HepG2 (cell line): ENCODE measurements at regions not wholly inside any gene's neighbourhood (a gene's known extent, or its start where the extent isn't known, plus 50 kb on each side); places are given as distances from the start of the nearest gene placed in this dataset.

ENCODE experiments used
- ATAC-seq: fragments of 200-7000 bp; cut with Tn5 transposase; 3 replicates; pipeline ENCODE4 v1.9.1; 2020; ENCODE audit warnings: mild to moderate bottlenecking, moderate library complexity
- BruUV-seq: library from RNA; stranded (reverse); fragments of 400-500 nt; replicated peaks from 2 replicates; lab custom pipeline; 2021; lab: Mats Ljungman, UMichigan
- CTCF ChIA-PET: fragments of 300-600 bp; formaldehyde crosslinking; extraction: SDS; loops from one replicate; lab custom pipeline; 2021; ENCODE audit warnings: low total read pairs, inconsistent platforms, low intra/inter-chr PET ratio; lab: Yijun Ruan, JAX
- POLR2A ChIA-PET: fragments of 350-600 bp; sonication (Branson Sonifier 250); formaldehyde crosslinking; loops from one replicate; lab custom pipeline; 2020; ENCODE audit warnings: antibody characterized with exemption, inconsistent platforms; lab: Yijun Ruan, JAX
- DNase-seq: peaks from one replicate; pipeline ENCODE4 v3.0.0-alpha.2; 2015; ENCODE audit warnings: low spot score
- FAIRE-seq: peaks from 3 replicates; lab custom pipeline; 2011; peaks lifted over from hg19 to GRCh38; lab: Jason Lieb, UNC
- H2AFZ ChIP-seq: one replicate; pipeline ENCODE4 v1.6.1; 2011; ENCODE audit warnings: low read length, inconsistent platforms
- H3K27ac ChIP-seq: fragments of 300-600 bp; 3 replicates; pipeline ENCODE4 v1.8.0; 2011; ENCODE audit warnings: mixed run types, mild to moderate bottlenecking, mixed read lengths, low read length, inconsistent platforms; ENCODE audit not compliant: insufficient read depth; ENCODE audit errors: extremely low read length
- H3K27me3 ChIP-seq, 2 experiments: fragments of 200-600 bp in 1 of 2; 2 replicates in 1 of 2; 3 replicates in 1 of 2; pipeline versions ENCODE4 v1.6.0 to v1.8.0; 2011; ENCODE audit warnings: low read length in 2 of 2, mild to moderate bottlenecking in 2 of 2, moderate library complexity in 2 of 2, inconsistent platforms in 1 of 2; ENCODE audit not compliant: insufficient read depth in 2 of 2, control insufficient read depth in 1 of 2
- H3K36me3 ChIP-seq, 2 experiments: fragments of 200-600 bp in 1 of 2; replicated peaks in 1 of 2; 2 replicates in 1 of 2; 3 replicates in 1 of 2; pipeline versions ENCODE4 v1.5.1 to v1.8.0; 2011; ENCODE audit warnings: low read length in 2 of 2, inconsistent platforms in 1 of 2; ENCODE audit not compliant: insufficient read depth in 2 of 2, control insufficient read depth in 1 of 2
- H3K4me1 ChIP-seq: 2 replicates; pipeline ENCODE4 v1.5.1; 2012; ENCODE audit warnings: low read length, inconsistent platforms; ENCODE audit not compliant: insufficient read depth
- H3K4me2 ChIP-seq: 2 replicates; pipeline ENCODE4 v1.6.0; 2011; ENCODE audit warnings: low read depth, low read length, inconsistent platforms
- H3K4me3 ChIP-seq, 3 experiments: fragments of 200-600 bp in 1 of 3; sonication (generic), shearing (Covaris generic) in 1 of 3; replicated peaks in 1 of 3; 2 replicates each; pipeline ENCODE4 v1.5.1; 2011 to 2016; ENCODE audit warnings: low read length in 3 of 3, inconsistent platforms in 2 of 3, low read depth in 2 of 3, mild to moderate bottlenecking in 2 of 3, control low read depth in 1 of 3, mixed read lengths in 1 of 3; ENCODE audit not compliant: insufficient read depth in 1 of 3
- H3K79me2 ChIP-seq: one replicate; pipeline ENCODE4 v1.6.1; 2011; ENCODE audit warnings: low read length, inconsistent platforms; ENCODE audit not compliant: insufficient read depth
- H3K9ac ChIP-seq: 2 replicates; pipeline ENCODE4 v1.6.0; 2011; ENCODE audit warnings: mild to moderate bottlenecking, low read depth, low read length, inconsistent platforms; ENCODE audit not compliant: insufficient read depth
- H3K9me3 ChIP-seq: 2 replicates; pipeline ENCODE4 v1.5.1; 2012; ENCODE audit warnings: mild to moderate bottlenecking, low read length
- H4K20me1 ChIP-seq: 2 replicates; pipeline ENCODE4 v1.6.0; 2011; ENCODE audit warnings: inconsistent platforms, mild to moderate bottlenecking, low read length, moderate library complexity; ENCODE audit not compliant: insufficient read depth
- BHLHE40 ChIP-seq: IDR thresholded peaks from 2 replicates; pipeline ENCODE4 v1.6.1; 2011; ENCODE audit warnings: low read length, improper control_type of control experiment
- CBX1 ChIP-seq: IDR thresholded peaks from one replicate; pipeline ENCODE4 v1.6.1; 2016; ENCODE audit warnings: antibody characterized with exemption, low read depth
- ETV6 ChIP-seq: sonication (generic); formaldehyde crosslinking; conservative IDR thresholded peaks from 2 replicates; pipeline ENCODE4 v1.4.0; 2020; ENCODE audit warnings: missing genetic modification reagents
- IKZF4 ChIP-seq: sonication (generic); formaldehyde crosslinking; IDR thresholded peaks from 2 replicates; pipeline ENCODE4 v1.5.1; 2020; ENCODE audit warnings: borderline replicate concordance, mild to moderate bottlenecking, low read depth, missing genetic modification reagents; ENCODE audit errors: not compliant biosample characterization
- KDM3A ChIP-seq: IDR thresholded peaks from 2 replicates; pipeline ENCODE4 v1.6.1; 2018; ENCODE audit warnings: low read depth, missing compliant biosample characterization
- MATR3 ChIP-seq: sonication (generic); formaldehyde crosslinking; IDR thresholded peaks from 2 replicates; pipeline ENCODE4 v1.4.0; 2020; ENCODE audit warnings: missing genetic modification reagents
- PRPF4 ChIP-seq: fragments of 200-400 bp; formaldehyde crosslinking; IDR thresholded peaks from 2 replicates; pipeline ENCODE4 v1.6.1; 2016; ENCODE audit warnings: low read length, low read depth; ENCODE audit not compliant: poor library complexity, severe bottlenecking
- RFX5 ChIP-seq: IDR thresholded peaks from 2 replicates; pipeline ENCODE4 v1.6.1; 2011; ENCODE audit warnings: low read depth, low read length, improper control_type of control experiment
- SOX13 ChIP-seq, 3 experiments: fragments of 450-650 bp in 1 of 3; sonication (generic) in 1 of 3; formaldehyde crosslinking in 1 of 3; IDR thresholded peaks in 2 of 3; conservative IDR thresholded peaks in 1 of 3; 2 replicates each; pipeline versions ENCODE4 v1.5.0 to v1.6.1; 2016 to 2020; ENCODE audit warnings: antibody characterized with exemption in 1 of 3, mild to moderate bottlenecking in 1 of 3, missing compliant biosample characterization in 1 of 3, missing genetic modification reagents in 1 of 3, moderate library complexity in 1 of 3
- ZBTB21 ChIP-seq: sonication (generic); formaldehyde crosslinking; IDR thresholded peaks from 2 replicates; pipeline ENCODE4 v1.4.0; 2020; ENCODE audit warnings: missing genetic modification reagents
- ZBTB38 ChIP-seq: sonication (generic); formaldehyde crosslinking; IDR thresholded peaks from 2 replicates; pipeline ENCODE4 v1.5.1; 2020; ENCODE audit warnings: mild to moderate bottlenecking, missing genetic modification reagents
- ZFYVE20 ChIP-seq: sonication (generic); formaldehyde crosslinking; IDR thresholded peaks from 2 replicates; pipeline ENCODE4 v1.8.0; 2023; ENCODE audit warnings: low read depth, mild to moderate bottlenecking, moderate library complexity, missing genetic modification reagents, borderline replicate concordance
- ZNF124 ChIP-seq: sonication (generic); formaldehyde crosslinking; IDR thresholded peaks from 2 replicates; pipeline ENCODE4 v1.4.0; 2020; ENCODE audit warnings: missing genetic modification reagents
- ZNF354B ChIP-seq: sonication (generic); formaldehyde crosslinking; IDR thresholded peaks from 2 replicates; pipeline ENCODE4 v1.8.0; 2022; ENCODE audit warnings: mild to moderate bottlenecking, missing genetic modification reagents
- ZNF615 ChIP-seq: sonication (generic); formaldehyde crosslinking; IDR thresholded peaks from 2 replicates; pipeline ENCODE4 v1.5.0; 2020; ENCODE audit warnings: mild to moderate bottlenecking, missing genetic modification reagents, borderline replicate concordance
- ZNF781 ChIP-seq: sonication (generic); formaldehyde crosslinking; IDR thresholded peaks from 2 replicates; pipeline ENCODE4 v1.5.1; 2020; ENCODE audit warnings: borderline replicate concordance, mild to moderate bottlenecking, missing genetic modification reagents; ENCODE audit errors: not compliant biosample characterization
- WGBS: methylation state at CpG from one replicate; pipeline ENCODE4 v1.1.6; 2017; ENCODE audit warnings: low lambda C conversion rate; 5-methylcytosine and 5-hydroxymethylcytosine counted together
- in situ Hi-C: cut with HindIII; loops from 2 replicates; pipeline ENCODE4 v1.10.0; 2017; ENCODE audit warnings: low pct_unique_long_range_greater_than_20kb; ENCODE audit not compliant: extremely low pct_ligation_motif_present
- intact Hi-C: fragments of 100-400 bp; cut with micrococcal nuclease; formaldehyde crosslinking; loops from one replicate; pipeline ENCODE4 v1.10.0; 2022; ENCODE audit not compliant: unreplicated experiment
- TF ChIP-seq, protein P1 (sequence below), 2 experiments: sonication (generic) in 1 of 2; formaldehyde crosslinking in 1 of 2; IDR thresholded peaks; 2 replicates each; pipeline versions ENCODE4 v1.6.1 to v1.9.0; 2014 to 2022; ENCODE audit warnings: antibody characterized with exemption in 1 of 2, borderline replicate concordance in 1 of 2, inconsistent platforms in 1 of 2, low read depth in 1 of 2, missing genetic modification reagents in 1 of 2
- TF ChIP-seq, protein P2 (sequence below): sonication (generic); formaldehyde crosslinking; IDR thresholded peaks from 2 replicates; pipeline ENCODE4 v1.5.0; 2020; ENCODE audit warnings: missing genetic modification reagents

DNA sequence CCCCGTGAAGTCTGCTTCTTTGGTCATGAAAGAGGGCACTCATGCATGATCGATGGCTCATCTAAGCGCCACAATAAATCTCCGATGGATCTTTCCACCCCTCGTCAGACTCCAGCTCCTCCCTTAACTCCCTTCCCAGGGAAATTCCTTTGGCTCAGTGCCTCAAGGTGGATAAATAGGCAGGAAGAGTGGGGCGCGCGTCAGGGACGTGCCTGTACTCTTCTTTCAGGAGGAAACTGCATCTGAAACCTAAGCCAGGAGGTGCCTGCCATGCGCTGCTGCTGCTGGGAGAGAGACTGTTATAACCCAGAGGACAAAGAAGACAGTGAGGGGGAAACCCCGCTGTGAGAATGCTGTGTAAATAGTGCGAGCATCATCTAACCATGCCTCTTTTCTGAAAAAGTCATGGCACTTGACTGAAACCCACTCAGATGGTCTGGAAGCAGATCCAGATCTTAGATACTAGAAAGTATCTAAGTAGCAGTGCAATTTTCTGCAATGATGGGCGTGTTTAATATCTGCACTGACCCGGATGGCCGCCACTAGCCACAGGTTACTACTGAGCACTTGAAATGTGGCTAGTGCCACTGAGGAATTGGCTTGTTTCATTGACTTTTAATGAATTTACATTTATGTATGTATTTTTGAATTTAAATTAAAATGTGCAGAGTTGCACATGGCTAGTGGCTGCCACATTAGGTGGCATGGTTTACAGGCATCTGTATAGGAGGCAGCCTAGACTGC is 120.3 kb upstream of the BASP1 start:
- DNase-seq (no peak), ATAC-seq (no peak), FAIRE-seq (no peak)
- 49% methylated on average over 14 of the region's 15 CpGs for WGBS
- Histone ChIP-seq H2AFZ (no peak overlapping the region), H4K20me1 (no peaks in the 10 kb centered on the region), H3K4me3 (no peak overlapping the region), H3K4me1 (0 out of 2 replicates have a peak, but pooled peaks cover 2% of the 10 kb centered on the region), H3K79me2 (no peaks in the 10 kb centered on the region), H3K4me2 (no peak overlapping the region), H3K27me3 (no peaks in the 10 kb centered on the region; a peak in 1 of 5 replicates), H3K36me3 (no peaks in the 10 kb centered on the region), H3K9me3 (no peaks in the 10 kb centered on the region), H3K27ac (no peak overlapping the region), H3K9ac (no peak overlapping the region)
- no TSS peak for BruUV-seq
- in situ Hi-C loops (no loop called here), intact Hi-C loops (no loop called here)
- POLR2A ChIA-PET: no interaction called here
- CTCF ChIA-PET: no interaction called here
- TF ChIP-seq BHLHE40 (no peak), MATR3 (CRISPR knock-in tag) (no peak), KDM3A (CRISPR knock-in tag) (no peak), ZBTB38 (no peak), CBX1 (no peak), RFX5 (no peak), SOX13 (IDR thresholded peaks at IDR 0.05) (no peak), SOX13 (CRISPR knock-in tag; conservative IDR thresholded peaks at IDR 0.05 in 1 of 2, IDR thresholded peaks at IDR 0.05 in 1 of 2) (no peak), ZBTB21 (CRISPR knock-in tag) (no peak), ZNF615 (CRISPR knock-in tag) (no peak), ZNF124 (CRISPR knock-in tag) (no peak), ZNF781 (CRISPR knock-in tag) (no peak), ETV6 (CRISPR knock-in tag) (no peak), IKZF4 (CRISPR knock-in tag) (no peak), ZFYVE20 (CRISPR knock-in tag) (no peak), PRPF4 (no peak), ZNF354B (no peak)
- TF ChIP-seq, protein P1, sequence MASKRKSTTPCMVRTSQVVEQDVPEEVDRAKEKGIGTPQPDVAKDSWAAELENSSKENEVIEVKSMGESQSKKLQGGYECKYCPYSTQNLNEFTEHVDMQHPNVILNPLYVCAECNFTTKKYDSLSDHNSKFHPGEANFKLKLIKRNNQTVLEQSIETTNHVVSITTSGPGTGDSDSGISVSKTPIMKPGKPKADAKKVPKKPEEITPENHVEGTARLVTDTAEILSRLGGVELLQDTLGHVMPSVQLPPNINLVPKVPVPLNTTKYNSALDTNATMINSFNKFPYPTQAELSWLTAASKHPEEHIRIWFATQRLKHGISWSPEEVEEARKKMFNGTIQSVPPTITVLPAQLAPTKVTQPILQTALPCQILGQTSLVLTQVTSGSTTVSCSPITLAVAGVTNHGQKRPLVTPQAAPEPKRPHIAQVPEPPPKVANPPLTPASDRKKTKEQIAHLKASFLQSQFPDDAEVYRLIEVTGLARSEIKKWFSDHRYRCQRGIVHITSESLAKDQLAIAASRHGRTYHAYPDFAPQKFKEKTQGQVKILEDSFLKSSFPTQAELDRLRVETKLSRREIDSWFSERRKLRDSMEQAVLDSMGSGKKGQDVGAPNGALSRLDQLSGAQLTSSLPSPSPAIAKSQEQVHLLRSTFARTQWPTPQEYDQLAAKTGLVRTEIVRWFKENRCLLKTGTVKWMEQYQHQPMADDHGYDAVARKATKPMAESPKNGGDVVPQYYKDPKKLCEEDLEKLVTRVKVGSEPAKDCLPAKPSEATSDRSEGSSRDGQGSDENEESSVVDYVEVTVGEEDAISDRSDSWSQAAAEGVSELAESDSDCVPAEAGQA (IDR thresholded peaks at IDR 0.05; ENCODE audit: low read depth): no peak
- TF ChIP-seq, protein P1 (CRISPR knock-in tag; IDR thresholded peaks at IDR 0.05; ENCODE audit: borderline replicate concordance): no peak
- TF ChIP-seq, protein P2, sequence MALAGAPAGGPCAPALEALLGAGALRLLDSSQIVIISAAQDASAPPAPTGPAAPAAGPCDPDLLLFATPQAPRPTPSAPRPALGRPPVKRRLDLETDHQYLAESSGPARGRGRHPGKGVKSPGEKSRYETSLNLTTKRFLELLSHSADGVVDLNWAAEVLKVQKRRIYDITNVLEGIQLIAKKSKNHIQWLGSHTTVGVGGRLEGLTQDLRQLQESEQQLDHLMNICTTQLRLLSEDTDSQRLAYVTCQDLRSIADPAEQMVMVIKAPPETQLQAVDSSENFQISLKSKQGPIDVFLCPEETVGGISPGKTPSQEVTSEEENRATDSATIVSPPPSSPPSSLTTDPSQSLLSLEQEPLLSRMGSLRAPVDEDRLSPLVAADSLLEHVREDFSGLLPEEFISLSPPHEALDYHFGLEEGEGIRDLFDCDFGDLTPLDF (CRISPR knock-in tag): no peak
